H1 (cell line): ENCODE measurements at regions not wholly inside any gene's neighbourhood (a gene's known extent, or its start where the extent isn't known, plus 50 kb on each side); places are given as distances from the start of the nearest gene placed in this dataset.
"Not testable (repeated sequence)": the region's sequence is repeated elsewhere in the genome, so short reads cannot be mapped to it uniquely, and the experiment has no call there.

Experiments
- CTCF ChIA-PET: fragments of 300-600 bp; sonication (Branson Sonifier 250); formaldehyde crosslinking; loops from one replicate; lab custom pipeline; 2021; ENCODE audit not compliant: partially characterized antibody; lab: Charles Lee
- POLR2A ChIA-PET: fragments of 300-600 bp; sonication (Branson Sonifier 250); formaldehyde crosslinking; loops from one replicate; lab custom pipeline; 2021; ENCODE audit warnings: inconsistent platforms; ENCODE audit not compliant: partially characterized antibody; lab: Charles Lee
- DNase-seq, 2 experiments: peaks; one replicate each; pipeline versions ENCODE4 v3.0.0 to v3.0.0-alpha.2; 2010 to 2022; ENCODE audit warnings: low spot score in 2 of 2, low read depth in 1 of 2, mixed read lengths in 1 of 2
- FAIRE-seq: peaks from 2 replicates; lab custom pipeline; 2011; peaks lifted over from hg19 to GRCh38; lab: Jason Lieb, UNC
- H2AFZ ChIP-seq: 2 replicates; pipeline ENCODE4 v1.8.1; 2012; ENCODE audit warnings: low read length, inconsistent platforms
- H2AK5ac ChIP-seq: 2 replicates; pipeline ENCODE4 v1.6.1; 2013; ENCODE audit warnings: low read depth, low read length
- H2BK120ac ChIP-seq: replicated peaks from 2 replicates; pipeline ENCODE3; 2013; ENCODE audit warnings: low read depth, low read length, inconsistent platforms
- H2BK12ac ChIP-seq: 2 replicates; pipeline ENCODE4 v1.6.1; 2013; ENCODE audit warnings: low read depth, low read length
- H2BK15ac ChIP-seq: 2 replicates; pipeline ENCODE4 v1.6.1; 2013; ENCODE audit warnings: low read length
- H2BK20ac ChIP-seq: 2 replicates; pipeline ENCODE4 v1.6.1; 2013; ENCODE audit warnings: low read length
- H2BK5ac ChIP-seq: 2 replicates; pipeline ENCODE4 v1.6.1; 2013; ENCODE audit warnings: low read depth, low read length
- H3K14ac ChIP-seq: 2 replicates; pipeline ENCODE4 v1.6.1; 2013; ENCODE audit warnings: inconsistent platforms; ENCODE audit not compliant: insufficient read length
- H3K18ac ChIP-seq: 2 replicates; pipeline ENCODE4 v1.6.1; 2013; ENCODE audit warnings: low read length; ENCODE audit errors: extremely low read depth
- H3K23ac ChIP-seq: 2 replicates; pipeline ENCODE4 v1.6.1; 2013; ENCODE audit warnings: inconsistent platforms; ENCODE audit not compliant: insufficient read length
- H3K23me2 ChIP-seq: 2 replicates; pipeline ENCODE4 v1.6.1; 2013; ENCODE audit warnings: low read depth, low read length
- H3K27ac ChIP-seq: 2 replicates; pipeline ENCODE4 v1.6.1; 2011; ENCODE audit warnings: low read depth, low read length, inconsistent platforms
- H3K27me3 ChIP-seq, 4 experiments: replicated peaks in 1 of 4; 1 replicate in 1 of 4; 2 replicates in 3 of 4; pipeline versions ENCODE4 v1.6.1 to v1.8.1; 2011 to 2013; ENCODE audit warnings: low read length in 3 of 4, mild to moderate bottlenecking in 3 of 4, inconsistent platforms in 2 of 4, mixed read lengths in 2 of 4, moderate library complexity in 1 of 4; ENCODE audit not compliant: control insufficient read depth in 3 of 4, insufficient read depth in 3 of 4; ENCODE audit errors: extremely low read depth in 1 of 4
- H3K36me3 ChIP-seq, 4 experiments: 2 replicates each; pipeline versions ENCODE4 v1.6.1 to v1.8.1; 2011 to 2013; ENCODE audit warnings: mild to moderate bottlenecking in 4 of 4, low read length in 3 of 4, moderate library complexity in 2 of 4, control low read depth in 1 of 4, inconsistent platforms in 1 of 4; ENCODE audit not compliant: insufficient read depth in 4 of 4, control insufficient read depth in 2 of 4
- H3K4ac ChIP-seq: replicated peaks from 2 replicates; pipeline ENCODE3; 2013; ENCODE audit warnings: low read length, low read depth, mixed read lengths, inconsistent platforms; ENCODE audit not compliant: insufficient read length
- H3K4me1 ChIP-seq, 4 experiments: replicated peaks in 1 of 4; 1 replicate in 1 of 4; 2 replicates in 3 of 4; pipeline versions ENCODE4 v1.6.1 to v1.8.1; 2011 to 2013; ENCODE audit warnings: low read length in 3 of 4, inconsistent platforms in 2 of 4, mixed read lengths in 1 of 4; ENCODE audit not compliant: insufficient read depth in 4 of 4, control insufficient read depth in 3 of 4
- H3K4me2 ChIP-seq, 2 experiments: 2 replicates each; pipeline versions ENCODE4 v1.6.1 to v1.8.1; 2011 to 2013; ENCODE audit warnings: low read depth in 2 of 2, low read length in 2 of 2, control low read depth in 1 of 2, inconsistent platforms in 1 of 2, mild to moderate bottlenecking in 1 of 2; ENCODE audit not compliant: insufficient read depth in 1 of 2
- H3K4me3 ChIP-seq, 4 experiments: fragments of 200-600, 300-600 bp in 1 of 4; sonication (generic), shearing (Covaris generic), sonication (Bioruptor Twin) in 1 of 4; 2 replicates each; pipeline versions ENCODE4 v1.5.1 to v1.8.1; 2011 to 2016; ENCODE audit warnings: low read length in 4 of 4, low read depth in 3 of 4, control low read depth in 2 of 4, inconsistent platforms in 2 of 4, mild to moderate bottlenecking in 2 of 4, mixed read lengths in 1 of 4, moderate library complexity in 1 of 4; ENCODE audit not compliant: insufficient read depth in 2 of 4; ENCODE audit errors: extremely low read depth in 1 of 4
- H3K56ac ChIP-seq: replicated peaks from 2 replicates; pipeline ENCODE3; 2013; ENCODE audit warnings: low read depth, mild to moderate bottlenecking, mixed read lengths, low read length, inconsistent platforms; ENCODE audit not compliant: insufficient read length
- H3K79me1 ChIP-seq: 2 replicates; pipeline ENCODE4 v1.6.1; 2013; ENCODE audit warnings: low read depth, low read length, control low read depth
- H3K79me2 ChIP-seq, 2 experiments: 2 replicates each; pipeline versions ENCODE4 v1.6.1 to v1.8.1; 2012 to 2013; ENCODE audit warnings: low read length in 2 of 2, mild to moderate bottlenecking in 2 of 2, inconsistent platforms in 1 of 2; ENCODE audit not compliant: insufficient read depth in 2 of 2, control insufficient read depth in 1 of 2
- H3K9ac ChIP-seq, 4 experiments: replicated peaks in 1 of 4; 1 replicate in 1 of 4; 2 replicates in 3 of 4; pipeline versions ENCODE4 v1.6.1 to v1.8.1; 2011 to 2013; ENCODE audit warnings: low read depth in 3 of 4, low read length in 3 of 4, control low read depth in 2 of 4, mild to moderate bottlenecking in 2 of 4, moderate library complexity in 2 of 4, inconsistent platforms in 1 of 4; ENCODE audit errors: extremely low read depth in 1 of 4
- H3K9me3 ChIP-seq, 2 experiments: 2 replicates each; pipeline versions ENCODE4 v1.6.1 to v1.8.1; 2012 to 2013; ENCODE audit warnings: mild to moderate bottlenecking in 2 of 2, moderate library complexity in 2 of 2, control low read depth in 1 of 2, inconsistent platforms in 1 of 2, low read depth in 1 of 2, low read length in 1 of 2, mixed read lengths in 1 of 2; ENCODE audit not compliant: insufficient read depth in 2 of 2
- H4K20me1 ChIP-seq, 2 experiments: replicated peaks in 1 of 2; 2 replicates each; pipeline versions ENCODE3 to v1.8.1; 2011 to 2013; ENCODE audit warnings: inconsistent platforms in 2 of 2, low read length in 2 of 2, mild to moderate bottlenecking in 1 of 2; ENCODE audit not compliant: insufficient read depth in 2 of 2, control insufficient read depth in 1 of 2
- H4K5ac ChIP-seq: 2 replicates; pipeline ENCODE4 v1.6.1; 2013; ENCODE audit warnings: low read length, low read depth, mixed read lengths, inconsistent platforms; ENCODE audit not compliant: insufficient read length
- H4K8ac ChIP-seq: 2 replicates; pipeline ENCODE4 v1.8.0; 2013; ENCODE audit warnings: mild to moderate bottlenecking, moderate library complexity, low read length, inconsistent platforms; ENCODE audit not compliant: insufficient read depth; ENCODE audit errors: extremely low read depth
- H4K91ac ChIP-seq: replicated peaks from 2 replicates; pipeline ENCODE3; 2013; ENCODE audit warnings: low read length, mixed read lengths, inconsistent platforms; ENCODE audit not compliant: insufficient read length
- WGBS, 2 experiments: shearing (Covaris generic) in 1 of 2; methylation state at CpG; one replicate each; pipeline versions ENCODE4 v1.1.6 to v1.1.7; 2013 to 2015; ENCODE audit warnings: low lambda C conversion rate in 2 of 2, mixed read lengths in 2 of 2, inconsistent platforms in 1 of 2, low coverage in 1 of 2, missing lambda C conversion rate in 1 of 2; ENCODE audit not compliant: insufficient replicate concordance in 2 of 2, insufficient coverage in 1 of 2, insufficient read length in 1 of 2; ENCODE audit errors: extremely low coverage in 1 of 2, missing lambda C conversion rate in 1 of 2; 5-methylcytosine and 5-hydroxymethylcytosine counted together

GRCh38 chr9:10890266-10890665, 277.5 kb upstream of the PTPRD start:
- H3K79me1 ChIP-seq, CTCF ChIA-PET, H4K5ac ChIP-seq, H3K36me3 ChIP-seq, H3K18ac ChIP-seq, POLR2A ChIA-PET, H2BK12ac ChIP-seq, H2AK5ac ChIP-seq, H3K9ac ChIP-seq, H3K14ac ChIP-seq, H3K4me1 ChIP-seq, H2AFZ ChIP-seq, H3K4ac ChIP-seq, H2BK5ac ChIP-seq, H3K23me2 ChIP-seq, H2BK15ac ChIP-seq, H3K56ac ChIP-seq, H3K4me3 ChIP-seq, H4K91ac ChIP-seq, H3K4me2 ChIP-seq, FAIRE-seq, H3K27ac ChIP-seq, H2BK20ac ChIP-seq, H3K27me3 ChIP-seq, H3K79me2 ChIP-seq, DNase-seq, H4K8ac ChIP-seq, H2BK120ac ChIP-seq, H3K9me3 ChIP-seq, H3K23ac ChIP-seq, H4K20me1 ChIP-seq: not testable (repeated sequence)
- WGBS, 2 experiments, result 88% methylated on average over 4 of the region's 5 CpGs; no CpG with 5 or more reads in 1 of the 2 experiments
